Smooth muscle cell (in vitro differentiated cells): ENCODE measurements at regions not wholly inside any gene's neighbourhood (a gene's known extent, or its start where the extent isn't known, plus 50 kb on each side); places are given as distances from the start of the nearest gene placed in this dataset.

Experiments
- DNase-seq: peaks from one replicate; lab custom pipeline; 2025; ENCODE audit not compliant: unreplicated experiment; lab: John Stamatoyannopoulos, UW
- H2AFZ ChIP-seq: fragments of 200-600 bp; sonication (generic); 2 replicates; pipeline ENCODE4 v1.6.0; 2016; ENCODE audit warnings: antibody characterized with exemption, low read depth, mild to moderate bottlenecking
- H3F3A ChIP-seq: fragments of 200-600 bp; sonication (generic); 2 replicates; pipeline ENCODE4 v1.6.0; 2017; ENCODE audit warnings: antibody characterized with exemption, low read depth
- H3K27ac ChIP-seq: fragments of 200-600 bp; sonication (generic); 2 replicates; pipeline ENCODE4 v1.5.1; 2016; ENCODE audit warnings: low read depth, mild to moderate bottlenecking
- H3K27me3 ChIP-seq: fragments of 200-600 bp; sonication (generic); 2 replicates; pipeline ENCODE4 v1.6.1; 2016; ENCODE audit warnings: low read depth, mild to moderate bottlenecking
- H3K36me3 ChIP-seq: fragments of 200-600 bp; sonication (generic); 2 replicates; pipeline ENCODE4 v1.5.1; 2016; ENCODE audit warnings: low read depth
- H3K4me1 ChIP-seq: fragments of 200-600 bp; sonication (generic); 2 replicates; pipeline ENCODE4 v1.5.1; 2016; ENCODE audit warnings: low read depth
- H3K4me2 ChIP-seq: fragments of 200-600 bp; sonication (generic); 2 replicates; pipeline ENCODE4 v1.6.0; 2016; ENCODE audit warnings: mild to moderate bottlenecking
- H3K4me3 ChIP-seq: fragments of 200-600 bp; sonication (generic); 2 replicates; pipeline ENCODE4 v1.5.1; 2016; ENCODE audit warnings: mild to moderate bottlenecking
- H3K79me2 ChIP-seq: fragments of 200-600 bp; sonication (generic); 2 replicates; pipeline ENCODE4 v1.6.0; 2016; ENCODE audit warnings: low read depth, mild to moderate bottlenecking
- H3K9ac ChIP-seq: fragments of 200-600 bp; sonication (generic); 2 replicates; pipeline ENCODE4 v1.6.0; 2016; ENCODE audit warnings: low read depth
- H3K9me3 ChIP-seq: fragments of 200-600 bp; sonication (generic); replicated peaks from 2 replicates; pipeline ENCODE4 v1.5.1; 2016; ENCODE audit warnings: low read depth
- H4K20me1 ChIP-seq: fragments of 200-600 bp; sonication (generic); 2 replicates; pipeline ENCODE4 v1.6.0; 2016; ENCODE audit warnings: low read depth
- CTCF ChIP-seq: fragments of 200-600 bp; sonication (generic); IDR thresholded peaks from 2 replicates; pipeline ENCODE4 v1.5.1; 2017; ENCODE audit warnings: borderline replicate concordance, mild to moderate bottlenecking, antibody characterized with exemption; ENCODE audit not compliant: insufficient read depth, poor library complexity, severe bottlenecking
- WGBS: methylation state at CpG from one replicate; pipeline ENCODE4 v1.1.7; 2016; ENCODE audit warnings: low lambda C conversion rate; 5-methylcytosine and 5-hydroxymethylcytosine counted together

DNA sequence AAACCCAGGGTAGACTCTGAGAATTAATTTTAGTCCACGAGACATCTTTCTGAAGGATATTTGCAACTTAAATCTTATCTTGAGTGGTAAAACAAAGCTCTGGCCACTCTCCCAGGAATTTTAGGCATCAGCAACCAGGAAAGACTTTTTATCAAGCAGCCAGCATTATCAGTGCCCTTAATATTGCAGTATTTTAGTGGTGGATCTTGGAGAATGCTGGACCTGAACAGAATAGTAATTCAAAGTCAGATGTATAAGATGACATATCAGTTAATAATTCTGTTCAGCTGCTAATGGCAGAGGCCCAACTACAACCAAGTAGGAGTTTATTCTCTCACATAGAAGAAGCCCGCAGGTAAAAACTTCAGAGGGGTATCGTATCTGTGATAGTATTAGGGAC, 59.0 kb upstream of the CRY1 start:
- no peak for TF ChIP-seq CTCF
- WGBS, result 97% methylated on average over 3 of the region's 3 CpGs
- H3K9ac ChIP-seq, result no peak overlapping the region
- H3F3A ChIP-seq, result no peaks in the 10 kb centered on the region
- no peak overlapping the region for H3K27ac ChIP-seq
- no peaks in the 10 kb centered on the region for H3K79me2 ChIP-seq
- H3K27me3 ChIP-seq, result no peaks in the 10 kb centered on the region
- H3K9me3 ChIP-seq, result no peaks in the 10 kb centered on the region
- no peak for DNase-seq
- no peak overlapping the region for H3K4me2 ChIP-seq
- no peaks in the 10 kb centered on the region for H3K36me3 ChIP-seq
- no peak overlapping the region for H3K4me3 ChIP-seq
- H2AFZ ChIP-seq, result no peak overlapping the region
- H3K4me1 ChIP-seq, result no peaks in the 10 kb centered on the region
- no peaks in the 10 kb centered on the region for H4K20me1 ChIP-seq

DNA sequence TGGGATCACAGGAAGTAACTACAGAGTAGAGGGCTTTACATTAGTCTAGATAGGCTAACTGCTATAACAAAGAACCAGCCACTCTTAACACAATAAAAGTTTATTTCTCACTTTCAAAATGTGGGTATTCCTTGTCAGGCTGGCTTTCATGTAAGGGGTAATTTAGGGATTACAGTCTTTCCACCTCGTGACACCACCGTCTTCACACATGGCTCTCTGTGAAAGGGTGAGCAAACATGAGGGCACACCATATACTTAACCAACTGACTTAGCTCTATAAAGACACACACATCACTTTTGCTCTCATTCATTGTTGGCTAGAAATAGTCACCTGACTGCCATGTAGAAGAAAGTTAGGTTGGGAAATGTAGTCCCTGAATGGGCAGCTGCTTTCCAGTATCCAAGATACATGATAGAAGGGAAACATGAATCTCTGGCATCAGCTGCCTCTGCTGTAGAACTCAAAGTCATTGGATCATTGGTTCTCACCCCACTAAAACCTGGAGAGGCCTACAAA, 66.1 kb upstream of the CRY1 start:
- Histone ChIP-seq H3K27me3 (peaks cover 21% of the 10 kb centered on the region), H3K9me3 (no peaks in the 10 kb centered on the region), H3K9ac (no peak overlapping the region), H2AFZ (no peak overlapping the region), H3K4me3 (no peak overlapping the region), H3F3A (no peaks in the 10 kb centered on the region), H3K4me2 (no peak overlapping the region), H3K36me3 (no peaks in the 10 kb centered on the region), H3K27ac (no peak overlapping the region), H4K20me1 (no peaks in the 10 kb centered on the region), H3K79me2 (no peaks in the 10 kb centered on the region), H3K4me1 (no peaks in the 10 kb centered on the region)
- no peak for DNase-seq
- no peak for TF ChIP-seq CTCF
- WGBS, result 76% methylated on average over 2 of the region's 2 CpGs

DNA sequence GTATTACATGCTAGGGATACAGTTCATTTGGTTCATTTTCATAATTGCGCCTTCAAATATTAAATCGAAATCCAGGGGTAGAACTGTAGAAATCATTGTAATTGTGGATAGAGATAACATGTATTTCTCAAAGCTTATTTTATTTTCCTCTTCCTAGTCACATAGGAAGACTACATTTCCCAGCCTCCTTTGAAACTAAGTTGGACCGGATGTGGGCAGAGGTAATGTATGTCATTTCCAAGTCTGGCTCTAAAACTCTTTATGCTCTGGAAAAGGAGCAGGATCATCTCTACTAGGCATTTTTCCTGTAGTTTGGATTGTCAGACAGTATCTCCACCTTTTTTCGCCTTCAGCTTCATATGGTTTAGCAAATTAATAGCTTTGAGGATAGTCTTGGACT, 70.1 kb upstream of the CRY1 start:
- Histone ChIP-seq H3K9me3 (no peaks in the 10 kb centered on the region), H3K27me3 (peaks cover 34% of the 10 kb centered on the region), H3K4me2 (no peak overlapping the region), H3K27ac (no peak overlapping the region), H3K4me3 (no peak overlapping the region), H3F3A (no peaks in the 10 kb centered on the region), H3K9ac (no peak overlapping the region), H2AFZ (no peak overlapping the region), H3K79me2 (no peaks in the 10 kb centered on the region), H4K20me1 (no peaks in the 10 kb centered on the region), H3K36me3 (no peaks in the 10 kb centered on the region), H3K4me1 (no peaks in the 10 kb centered on the region)
- TF ChIP-seq CTCF, result no peak
- WGBS, result 83% methylated on average over 4 of the region's 4 CpGs
- DNase-seq, result no peak

DNA sequence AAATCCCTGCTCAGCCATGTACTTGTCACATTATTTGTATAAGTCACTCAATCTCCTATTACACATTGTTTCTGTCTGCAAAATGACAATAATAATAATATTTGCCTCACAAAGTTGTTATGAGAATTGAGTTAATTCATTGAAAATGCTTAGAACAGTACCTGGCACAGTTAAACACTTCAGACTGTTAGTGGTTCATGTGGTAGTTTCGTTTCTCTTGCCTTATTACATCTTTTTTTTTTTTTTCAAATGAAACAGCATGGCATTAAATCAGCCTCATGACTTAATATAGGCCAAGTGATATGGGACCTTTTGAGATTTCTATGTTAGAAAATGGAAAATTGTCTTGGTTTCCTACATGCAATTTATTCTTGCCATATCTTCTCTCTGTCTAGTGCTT, 71.0 kb upstream of the CRY1 start:
- no peaks in the 10 kb centered on the region for H4K20me1 ChIP-seq
- no peaks in the 10 kb centered on the region for H3K79me2 ChIP-seq
- no peaks in the 10 kb centered on the region for H3K9me3 ChIP-seq
- 69% methylated on average over 1 of the region's 1 CpG for WGBS
- no peak overlapping the region for H3K27ac ChIP-seq
- peaks cover 34% of the 10 kb centered on the region for H3K27me3 ChIP-seq
- no peak overlapping the region for H3K4me2 ChIP-seq
- no peaks in the 10 kb centered on the region for H3K36me3 ChIP-seq
- no peak overlapping the region for H2AFZ ChIP-seq
- DNase-seq, result no peak
- H3K4me3 ChIP-seq, result no peak overlapping the region
- H3K9ac ChIP-seq, result no peak overlapping the region
- TF ChIP-seq CTCF, result no peak
- no peaks in the 10 kb centered on the region for H3K4me1 ChIP-seq
- no peaks in the 10 kb centered on the region for H3F3A ChIP-seq
